Stimulated activated CD4-positive, alpha-beta T cell treated with anti-CD3 and anti-CD28 coated beads, Interleukin-4, amount 100 ng/mL, for 48 hours (primary cell): ENCODE measurements at regions not wholly inside any gene's neighbourhood (a gene's known extent, or its start where the extent isn't known, plus 50 kb on each side); places are given as distances from the start of the nearest gene placed in this dataset.
"Not testable (repeated sequence)": the region's sequence is repeated elsewhere in the genome, so short reads cannot be mapped to it uniquely, and the experiment has no call there.

Experiments used
- DNase-seq, 2 donors: peaks; one replicate each; pipeline ENCODE4 v3.0.0-alpha.2; 2020; ENCODE audit warnings: low read depth in 2 of 2

DNA sequence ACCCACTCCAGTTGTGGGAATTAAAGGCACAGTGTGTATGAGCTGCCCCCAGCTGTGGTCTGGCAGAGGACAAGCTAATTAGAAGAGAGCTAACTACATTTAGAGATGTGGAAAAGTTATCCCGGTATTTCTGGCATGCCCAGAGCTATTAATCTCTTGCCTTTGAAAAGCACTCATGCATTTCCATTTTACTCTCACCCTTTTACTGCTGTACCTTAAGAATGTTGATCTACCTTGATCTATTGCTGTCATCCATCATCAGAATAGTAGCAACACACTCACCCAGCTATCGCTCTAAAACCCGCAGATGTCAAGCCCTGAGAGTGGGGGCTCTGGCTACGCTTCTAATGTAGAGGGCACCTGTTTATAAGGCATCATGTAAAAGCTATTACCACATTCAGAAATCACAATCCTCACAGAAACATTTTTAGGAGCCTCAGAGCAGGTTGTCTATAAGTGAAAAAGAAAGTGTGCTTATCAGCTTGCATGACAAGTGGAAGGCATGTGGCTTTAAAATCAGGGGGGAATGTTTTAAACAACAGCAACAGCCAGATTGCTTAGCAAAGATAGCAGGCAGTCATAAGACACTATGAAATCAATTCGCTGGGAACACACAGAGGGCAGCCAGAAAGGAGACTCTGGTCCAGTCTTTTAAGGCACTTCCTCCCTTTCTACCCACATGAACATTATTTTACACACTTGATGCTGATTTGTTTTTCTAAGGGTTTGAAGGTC lies 224.2 kb upstream of the IRS2 start:
- no peak for DNase-seq

DNA sequence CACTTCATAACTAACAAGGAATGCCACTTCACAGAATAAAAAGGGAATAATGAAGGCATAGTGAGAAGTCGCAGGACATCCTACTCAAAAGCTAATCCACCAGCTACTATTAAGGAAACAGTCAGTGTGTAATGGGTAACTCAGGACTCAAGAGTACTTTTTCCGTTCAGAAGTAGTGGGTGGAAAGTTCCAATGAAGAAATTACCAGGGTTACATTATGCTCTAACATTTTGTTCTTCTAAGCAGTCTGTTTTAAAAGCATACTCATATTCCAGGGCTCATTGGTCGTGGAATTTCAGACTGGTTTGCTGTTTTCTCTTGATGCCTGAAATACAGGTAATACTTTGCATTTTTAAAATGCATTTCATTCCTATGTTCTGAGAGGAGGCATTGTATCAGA lies 222.4 kb upstream of the IRS2 start:
- no peak for DNase-seq

DNA sequence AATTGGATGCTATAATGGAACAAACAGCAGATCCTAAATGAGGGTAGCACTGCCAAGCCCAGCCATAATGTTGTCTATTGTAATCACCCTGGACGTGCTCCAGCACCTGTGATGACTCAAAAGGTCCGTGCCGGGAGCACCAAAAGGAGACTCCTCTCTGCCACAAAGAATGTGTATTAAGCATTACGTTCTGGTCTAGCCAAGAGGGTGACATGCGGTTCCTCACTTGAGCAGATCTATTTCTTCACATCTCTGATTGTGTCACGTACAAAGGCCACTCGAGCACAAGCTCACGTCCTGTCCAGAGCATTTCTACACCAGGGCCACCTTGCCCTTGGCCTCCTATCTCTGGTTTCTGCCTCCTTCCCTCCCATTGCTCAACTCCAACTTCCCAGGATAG lies 219.9 kb upstream of the IRS2 start:
- no peak for DNase-seq

DNA sequence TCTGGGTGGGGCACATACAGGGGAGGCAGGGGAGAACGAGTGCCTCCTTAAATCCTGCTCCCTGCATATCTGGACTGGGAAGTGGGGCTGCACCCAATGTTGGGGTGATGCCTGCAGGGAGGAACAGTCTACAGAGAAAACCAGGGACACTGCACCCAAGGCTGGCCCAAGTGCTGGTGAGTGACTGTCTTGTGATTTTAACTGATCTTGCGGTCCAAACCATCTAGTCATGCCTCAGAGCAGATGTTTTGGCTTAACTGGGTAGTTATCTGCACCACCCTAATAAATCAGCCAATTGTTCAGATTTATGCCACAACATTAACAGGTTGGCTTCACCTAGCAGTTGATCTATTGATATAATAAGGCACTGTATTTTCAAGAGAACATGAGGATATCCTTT lies 219.2 kb upstream of the IRS2 start:
- no peak for DNase-seq

DNA sequence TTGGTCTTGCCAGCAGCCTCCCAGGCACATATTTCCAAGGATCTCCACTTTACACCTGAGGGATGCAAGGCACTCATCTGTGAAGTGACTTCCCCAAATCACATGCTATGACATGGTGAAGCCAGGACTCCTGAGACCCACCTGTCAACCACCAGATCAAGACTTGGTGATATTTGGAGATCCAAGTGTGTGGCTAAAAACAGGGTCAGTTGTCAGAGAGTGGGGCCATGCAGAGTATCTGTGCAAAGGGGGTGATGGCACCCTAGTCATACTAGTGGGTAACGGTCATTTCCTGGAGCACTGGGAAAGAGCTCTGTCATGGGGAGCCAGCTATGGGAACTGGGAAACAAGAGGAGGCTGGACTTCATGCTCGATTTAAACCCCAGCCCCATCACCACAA lies 218.4 kb upstream of the IRS2 start:
- no peak for DNase-seq

DNA sequence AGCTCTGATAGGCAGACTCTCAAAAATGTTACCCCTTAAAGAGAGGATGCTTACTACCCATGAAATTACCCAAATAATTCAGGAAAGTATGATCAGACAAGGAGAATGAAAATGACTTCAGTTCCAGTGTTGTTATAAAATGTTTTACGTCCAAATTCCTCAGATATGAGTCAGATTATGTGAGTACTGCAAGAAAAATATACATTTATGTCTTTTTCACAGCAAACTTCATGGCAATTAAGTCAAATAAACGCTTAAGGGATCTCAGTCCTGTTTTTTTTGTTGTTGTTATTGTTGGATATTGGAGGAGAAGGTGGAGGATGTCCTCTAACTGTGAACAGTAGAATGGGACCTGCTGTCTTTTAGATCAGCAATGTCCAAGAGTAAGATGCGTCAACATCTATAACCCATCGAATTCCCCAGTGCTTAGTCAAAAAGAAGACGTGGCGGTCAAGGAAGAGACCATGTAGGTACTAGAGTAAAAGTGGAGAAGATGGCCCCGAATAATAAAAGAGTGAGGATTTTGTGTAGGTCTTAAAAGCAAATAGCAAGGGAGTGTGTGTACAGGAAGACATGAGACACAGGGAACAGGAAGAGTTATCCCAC lies 215.4 kb upstream of the IRS2 start:
- DNase-seq: no peak

DNA sequence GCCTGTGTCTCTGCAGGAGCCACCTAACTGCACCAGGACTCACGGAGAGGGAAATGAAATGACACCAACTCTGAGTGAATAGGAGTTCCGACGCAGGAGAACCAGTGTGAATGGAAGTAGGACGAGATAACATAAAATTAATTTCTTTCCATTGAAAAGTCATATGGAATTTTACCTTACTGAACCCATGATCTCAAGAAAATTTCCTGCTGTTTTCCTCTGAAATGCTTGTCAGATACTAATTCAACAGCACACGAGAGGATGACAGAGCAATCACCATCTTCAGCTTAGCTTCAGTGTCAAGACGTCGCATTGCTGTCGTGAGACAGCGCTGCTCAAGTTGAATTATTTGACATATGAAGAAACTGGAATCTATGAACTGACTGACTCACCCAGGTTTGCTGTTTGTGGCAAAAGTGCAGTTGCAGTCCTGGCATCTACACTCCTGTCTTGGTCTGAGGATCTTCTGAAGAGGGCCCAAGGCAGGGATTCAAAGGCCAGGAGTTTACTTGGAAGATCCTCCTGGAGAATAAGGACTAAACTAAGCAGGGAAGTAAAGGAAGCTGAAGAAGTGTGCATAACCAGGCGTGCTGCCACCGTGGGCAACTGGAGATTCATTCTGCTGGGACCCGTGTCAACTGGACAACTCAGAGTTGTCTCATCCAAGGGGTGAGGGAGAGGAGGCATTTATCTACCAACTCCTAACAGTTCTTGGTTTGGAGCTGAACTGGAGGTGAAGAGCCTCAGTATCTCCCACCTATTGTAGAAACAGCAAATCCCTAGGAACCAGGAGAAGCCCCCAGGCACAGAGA lies 214.4 kb upstream of the IRS2 start:
- no peak for DNase-seq

DNA sequence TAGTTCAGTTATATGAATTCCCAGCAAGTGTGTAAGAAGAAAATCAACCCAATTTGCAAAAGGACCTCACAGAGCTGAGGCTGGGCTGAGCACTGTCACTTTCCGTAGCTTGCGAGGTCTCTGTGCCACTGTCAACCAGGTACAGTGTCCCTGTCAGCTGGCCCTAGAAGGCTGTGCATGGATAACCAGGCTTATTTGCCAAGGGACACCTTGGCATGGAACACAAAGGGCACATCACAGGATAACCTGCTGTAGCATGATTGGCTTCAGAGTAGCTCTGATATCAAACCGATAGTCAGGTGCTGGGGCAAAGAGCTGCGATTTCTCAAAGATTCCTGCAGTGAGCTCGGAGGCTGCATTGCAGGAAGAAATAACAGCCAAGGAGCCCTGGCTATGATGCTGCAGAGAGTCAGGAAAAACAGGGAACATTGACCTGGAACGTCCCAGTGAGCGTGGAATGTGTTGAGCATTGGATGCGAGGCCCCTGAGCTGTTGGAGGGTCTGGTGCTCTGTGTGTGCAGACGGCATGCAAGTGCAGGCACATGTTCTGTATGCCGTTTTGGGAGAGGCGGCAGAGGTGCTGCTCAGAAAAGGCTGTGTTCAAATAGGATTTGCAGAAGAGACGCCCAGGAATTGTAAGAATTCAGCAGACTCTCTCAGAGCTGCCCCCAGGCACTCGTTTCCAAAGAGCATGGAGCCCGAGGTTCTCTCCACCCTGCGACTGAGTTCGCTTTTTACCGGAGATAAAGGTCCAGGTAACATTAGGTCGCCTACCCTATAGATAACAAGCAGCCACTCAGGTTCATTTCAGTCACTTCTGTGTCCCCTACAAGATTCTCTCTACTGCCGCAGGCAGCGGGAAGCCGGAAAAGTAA lies 213.5 kb upstream of the IRS2 start:
- no peak for DNase-seq

DNA sequence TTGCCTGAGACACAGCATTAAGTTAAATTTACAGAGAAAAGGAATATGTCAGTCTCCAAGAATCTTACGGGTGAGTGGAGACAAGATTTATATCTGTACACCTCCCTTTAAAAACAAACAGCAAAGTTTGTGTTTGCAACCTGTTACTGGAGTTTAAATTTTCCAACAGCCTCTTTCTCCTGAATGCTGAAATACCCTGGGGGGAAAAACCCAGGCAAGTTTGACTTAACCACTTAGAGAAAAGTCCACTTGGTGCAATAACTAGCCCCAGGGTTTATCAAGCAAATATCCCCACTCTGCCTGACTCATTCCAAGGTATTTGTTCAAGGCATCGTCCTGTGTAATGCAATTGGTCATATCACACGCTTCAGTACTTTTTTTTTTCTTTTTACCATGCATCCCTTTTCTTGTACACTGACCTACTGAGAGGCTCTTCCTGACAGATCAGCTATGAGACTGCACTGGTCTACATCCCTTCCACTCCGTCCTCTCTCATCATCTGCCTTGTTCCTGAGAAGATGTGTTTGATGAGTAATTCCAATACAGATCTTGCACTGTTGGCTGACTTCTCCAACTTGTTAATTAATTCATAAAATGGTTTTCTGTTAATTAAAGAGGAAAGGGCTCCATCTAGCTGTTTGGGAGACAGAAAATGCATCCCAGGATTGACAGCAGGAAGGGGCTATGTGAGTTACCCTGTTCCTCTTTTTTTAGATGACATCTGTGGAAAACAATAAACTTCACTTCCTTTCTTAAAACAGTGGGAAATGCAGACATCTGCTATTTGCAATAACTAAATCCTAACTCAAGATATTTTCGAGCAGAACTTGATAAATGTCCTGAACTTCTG lies 212.5 kb upstream of the IRS2 start:
- DNase-seq: no peak

DNA sequence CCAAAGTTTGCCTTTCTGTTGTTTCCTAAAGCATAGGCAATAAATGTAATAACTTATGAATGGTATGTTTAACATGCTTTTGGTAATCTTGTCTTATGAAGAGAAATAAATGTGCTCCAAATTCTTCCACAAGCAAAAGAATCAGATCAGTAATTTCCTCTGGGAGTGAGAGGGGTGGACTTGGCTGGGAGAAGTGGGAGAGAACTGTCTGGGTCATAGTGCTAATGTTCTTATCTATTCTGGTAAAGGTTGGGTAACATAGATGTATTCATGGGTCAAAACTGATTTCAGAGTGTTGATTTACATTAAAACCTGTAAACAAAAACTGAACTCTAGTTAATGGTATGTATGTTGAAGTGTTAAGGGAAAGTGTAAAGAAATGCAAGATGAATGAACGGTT lies 211.7 kb upstream of the IRS2 start:
- no peak for DNase-seq

DNA sequence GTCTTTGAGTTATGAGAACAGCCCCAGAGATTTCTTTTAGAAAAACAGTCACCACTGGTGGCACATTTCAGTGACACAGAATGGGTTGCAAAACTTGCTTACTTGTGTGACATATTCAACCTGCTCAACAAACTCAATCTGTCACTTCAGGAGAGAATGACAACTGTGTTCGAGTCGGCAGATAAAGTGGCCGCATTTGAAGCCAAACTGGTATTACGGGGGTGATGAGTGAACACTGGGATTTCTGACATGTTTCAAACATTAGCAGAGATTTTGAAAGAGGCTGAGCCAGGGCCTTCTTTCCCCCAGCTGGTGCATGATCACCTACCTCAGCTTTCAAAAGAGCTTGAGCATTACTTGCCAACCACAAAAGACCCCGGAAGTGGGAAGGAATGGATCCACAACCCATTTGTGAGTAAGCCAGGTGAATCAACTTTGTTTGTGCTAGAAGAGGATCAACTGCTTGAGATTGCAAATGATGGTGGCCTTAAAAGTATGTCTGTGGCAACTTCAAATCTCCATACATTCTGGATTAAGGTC lies 210.7 kb upstream of the IRS2 start:
- not testable (repeated sequence) for DNase-seq

DNA sequence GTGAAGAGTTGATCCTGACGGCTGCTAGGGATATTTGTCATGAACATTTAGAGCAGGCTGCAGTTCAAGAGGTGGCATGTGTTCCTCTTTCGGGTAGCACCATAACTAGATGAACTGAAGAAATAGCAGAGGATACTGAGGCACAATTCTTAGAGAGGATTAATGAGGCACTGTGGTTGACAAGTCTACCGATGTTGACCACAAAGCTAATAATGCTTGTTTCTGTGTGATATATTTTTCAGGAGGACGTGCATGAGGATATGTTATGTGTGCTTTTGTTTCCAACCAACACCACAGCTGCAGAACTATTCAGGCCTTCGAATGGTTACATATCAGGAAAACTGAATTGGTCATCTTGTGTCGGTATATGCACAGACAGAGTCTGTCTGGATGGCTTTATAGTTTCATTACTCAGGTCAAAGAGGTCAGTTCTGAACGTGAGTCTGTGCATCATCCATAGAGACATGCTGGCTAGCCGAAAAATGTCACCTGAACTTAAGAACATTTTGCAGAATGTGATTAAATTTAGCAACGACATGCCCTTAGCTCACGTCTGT lies 210.1 kb upstream of the IRS2 start:
- no peak for DNase-seq

DNA sequence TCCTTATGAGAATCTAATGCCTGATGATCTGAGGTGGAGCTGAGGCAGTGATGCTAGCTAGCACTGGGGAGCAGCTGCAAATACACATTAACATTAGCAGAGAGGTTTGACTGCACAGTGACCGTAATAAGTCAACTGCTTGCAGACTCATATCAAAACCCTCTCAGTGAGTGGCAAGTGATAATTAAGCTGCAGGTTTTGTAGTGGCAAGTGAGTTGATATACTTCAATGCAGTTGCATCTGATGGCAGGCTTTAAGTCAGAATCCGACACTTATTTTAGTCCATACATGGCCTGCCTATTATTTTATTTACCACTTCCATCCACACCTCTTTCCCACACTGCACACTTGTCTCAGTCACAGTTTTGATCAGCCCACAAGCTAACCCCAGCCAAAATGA lies 209.2 kb upstream of the IRS2 start:
- no peak for DNase-seq

DNA sequence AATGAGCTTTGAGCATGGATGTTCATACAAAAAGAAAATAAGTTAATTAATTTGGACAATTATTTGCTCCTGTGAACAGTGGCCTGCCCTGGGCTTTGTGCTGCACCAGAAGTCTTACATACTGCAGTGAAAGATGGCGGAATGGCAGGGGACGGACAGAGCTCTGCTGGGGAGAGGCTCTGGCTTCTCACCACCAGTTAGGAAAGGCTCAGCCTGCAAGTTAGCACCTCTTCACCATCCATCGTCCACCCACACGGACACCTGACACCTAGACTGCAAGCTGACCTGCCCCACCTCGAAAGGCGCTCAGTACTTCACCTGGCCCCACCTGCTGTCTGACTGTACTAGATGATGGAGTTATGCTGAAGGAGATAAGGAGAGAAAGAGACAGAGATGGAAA lies 203.9 kb upstream of the IRS2 start:
- DNase-seq: no peak

DNA sequence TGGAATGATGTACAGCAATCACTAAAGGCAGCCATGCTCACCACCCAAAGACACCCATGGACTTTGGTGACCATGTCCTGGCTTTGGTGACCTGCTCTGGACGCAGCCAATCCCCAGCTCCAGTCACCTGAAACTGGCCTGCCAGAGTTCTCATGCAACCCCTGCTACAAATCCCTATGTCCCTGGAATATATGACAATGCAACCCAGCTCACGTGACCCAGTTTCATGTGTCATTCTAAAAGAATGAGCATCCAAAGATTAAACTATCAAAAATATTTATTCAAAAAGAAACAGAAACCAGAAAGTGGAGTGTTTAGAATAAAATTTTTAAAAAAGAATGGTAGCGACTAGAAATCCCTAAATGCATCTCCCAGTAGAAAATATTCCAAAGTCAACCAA lies 203.3 kb upstream of the IRS2 start:
- no peak for DNase-seq

DNA sequence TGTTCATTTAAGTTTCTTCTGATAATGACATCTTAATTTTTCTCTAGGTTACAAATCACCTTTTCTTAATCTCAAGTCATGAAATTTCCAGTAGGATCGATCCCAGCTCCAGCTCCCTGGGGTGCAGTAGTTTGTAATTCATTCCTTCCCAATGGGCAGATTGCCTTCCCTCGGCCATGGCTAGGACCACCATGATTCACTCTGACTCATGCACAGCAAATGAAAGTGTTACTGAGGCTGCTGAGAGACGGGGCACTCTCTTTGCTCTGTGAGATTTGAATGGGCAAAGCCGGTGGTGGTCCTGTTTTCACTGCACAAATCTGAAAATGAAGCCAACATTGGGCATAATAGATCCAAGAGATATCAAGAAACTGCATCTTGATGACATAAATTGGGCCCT lies 202.8 kb upstream of the IRS2 start:
- DNase-seq: no peak

DNA sequence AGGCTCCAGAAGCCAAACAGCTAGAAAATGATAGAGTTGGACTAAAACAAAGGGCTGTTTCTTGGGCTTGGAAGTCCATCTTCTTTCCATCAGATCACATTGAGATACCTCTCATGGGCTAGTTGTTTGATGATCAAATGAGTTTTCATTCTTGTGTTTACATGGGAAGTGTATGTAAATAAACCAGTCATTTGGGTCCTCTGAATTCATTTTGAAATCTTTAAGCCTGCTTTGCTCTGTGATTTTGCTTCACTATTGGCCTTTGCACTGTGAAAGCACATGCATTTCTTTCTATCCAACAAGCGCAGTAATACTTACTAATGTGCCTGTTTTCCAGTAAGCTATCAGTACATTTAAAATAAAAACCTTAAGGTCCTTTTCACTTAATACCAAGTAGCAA lies 200.5 kb upstream of the IRS2 start:
- no peak for DNase-seq

DNA sequence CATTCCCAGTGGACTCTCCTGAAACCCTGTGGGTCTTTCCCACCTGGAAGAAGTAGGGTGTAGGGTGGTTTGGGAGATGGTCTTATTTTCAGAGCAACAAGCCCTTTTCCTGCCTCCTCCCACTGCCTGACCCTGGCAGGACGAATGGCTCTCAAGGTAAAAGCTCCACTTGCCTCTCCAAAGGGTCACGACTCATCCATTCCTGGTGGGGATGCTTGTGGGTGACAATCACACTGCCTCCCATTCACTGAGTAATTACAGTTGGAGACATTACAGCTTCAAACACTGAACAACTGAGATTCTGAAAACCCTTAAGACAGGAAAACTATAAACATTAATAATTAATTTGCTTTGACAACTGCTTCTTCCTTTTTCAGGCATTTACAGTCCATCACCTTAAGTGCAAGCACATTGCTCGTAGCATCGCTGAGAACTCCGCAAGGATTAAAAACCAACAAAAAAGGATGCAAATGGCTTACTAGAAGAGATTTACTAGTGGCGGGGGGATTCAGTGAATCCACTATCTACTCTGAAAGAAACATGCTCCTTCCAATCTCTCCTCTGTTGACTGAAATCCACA lies 199.6 kb upstream of the IRS2 start:
- DNase-seq: no peak

DNA sequence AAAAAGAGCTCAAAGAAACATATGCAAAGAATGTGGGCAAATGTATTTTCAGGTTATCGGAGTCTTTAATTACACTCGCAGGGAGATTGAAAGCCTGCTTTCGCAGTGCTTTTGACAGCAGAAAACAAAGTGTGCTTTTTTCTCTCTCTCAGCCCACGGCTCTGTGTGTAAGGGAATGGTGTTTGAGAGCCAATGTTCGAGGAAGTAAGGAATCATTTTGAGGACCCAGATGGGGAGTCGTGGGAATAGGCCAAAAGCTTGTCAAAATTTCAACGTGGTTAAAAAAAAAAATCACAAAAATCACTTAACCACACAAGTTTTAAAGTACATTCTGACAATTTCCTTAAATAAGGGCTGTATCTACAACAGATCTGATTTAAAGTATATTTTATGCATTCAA lies 197.1 kb upstream of the IRS2 start:
- DNase-seq: no peak

DNA sequence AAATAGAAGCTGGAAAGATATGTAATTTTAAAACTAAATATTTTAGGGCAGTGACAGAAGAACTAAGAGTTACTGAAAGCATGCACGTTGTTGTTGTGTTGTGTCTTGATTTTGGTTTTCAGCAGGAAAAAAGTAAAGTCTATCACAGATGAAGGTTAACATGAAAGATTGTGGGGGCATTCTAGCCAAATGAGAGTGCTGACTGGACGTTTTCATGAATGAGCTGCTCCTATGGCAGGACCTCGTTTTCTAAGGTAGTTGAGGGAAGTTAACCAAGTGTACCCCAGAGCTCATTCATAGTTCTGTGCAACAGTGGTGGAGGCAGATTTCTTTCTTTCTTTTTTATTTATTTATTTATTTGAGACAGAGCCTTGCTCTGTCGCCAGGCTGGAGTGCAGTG lies 194.6 kb upstream of the IRS2 start:
- DNase-seq: no peak
